Neural cell (in vitro differentiated cells): ENCODE measurements at regions not wholly inside any gene's neighbourhood (a gene's known extent, or its start where the extent isn't known, plus 50 kb on each side); places are given as distances from the start of the nearest gene placed in this dataset.

Experiments
- H2AFZ ChIP-seq: fragments of 200-600, 300-800 bp; sonication (generic), shearing (Covaris generic); 2 replicates; pipeline ENCODE4 v1.6.0; 2014; ENCODE audit warnings: low read depth, mild to moderate bottlenecking, antibody characterized with exemption, low read length, moderate library complexity
- H3F3A ChIP-seq: fragments of 200-600 bp; shearing (Covaris generic); 2 replicates; pipeline ENCODE4 v1.6.1; 2016; ENCODE audit warnings: mild to moderate bottlenecking, moderate library complexity, mixed read lengths, antibody characterized with exemption, low read length; ENCODE audit not compliant: insufficient read depth, poor library complexity, severe bottlenecking
- H3K27ac ChIP-seq: fragments of 200-600, 300-800 bp; sonication (generic), shearing (Covaris generic); 2 replicates; pipeline ENCODE4 v1.5.1; 2014; ENCODE audit warnings: mild to moderate bottlenecking, low read length, moderate library complexity
- H3K27me3 ChIP-seq: fragments of 300-800, 200-600 bp; sonication (generic), shearing (Covaris generic); 2 replicates; pipeline ENCODE4 v1.6.0; 2014; ENCODE audit warnings: mild to moderate bottlenecking, low read depth, low read length, moderate library complexity; ENCODE audit not compliant: insufficient read depth
- H3K36me3 ChIP-seq: fragments of 300-800, 200-600 bp; sonication (generic), shearing (Covaris generic); 2 replicates; pipeline ENCODE4 v1.5.1; 2014; ENCODE audit warnings: mild to moderate bottlenecking, antibody characterized with exemption, low read length, moderate library complexity; ENCODE audit not compliant: insufficient read depth
- H3K4me2 ChIP-seq: fragments of 300-800, 200-600 bp; sonication (generic), shearing (Covaris generic); 2 replicates; pipeline ENCODE4 v1.6.0; 2014; ENCODE audit warnings: mild to moderate bottlenecking, low read length
- H3K4me3 ChIP-seq: fragments of 300-800, 200-600 bp; sonication (generic), shearing (Covaris generic); 2 replicates; pipeline ENCODE4 v1.5.1; 2014; ENCODE audit warnings: mild to moderate bottlenecking, low read length, moderate library complexity
- H3K79me2 ChIP-seq: fragments of 200-600 bp; shearing (Covaris generic); replicated peaks from 2 replicates; pipeline ENCODE4 v1.6.0; 2014; ENCODE audit warnings: mild to moderate bottlenecking, low read length, moderate library complexity; ENCODE audit not compliant: insufficient read depth
- H3K9ac ChIP-seq: fragments of 300-800, 200-600 bp; sonication (generic), shearing (Covaris generic); 2 replicates; pipeline ENCODE4 v1.6.1; 2016; ENCODE audit warnings: mild to moderate bottlenecking, low read length, mixed read lengths
- H3K9me2 ChIP-seq: fragments of 200-600 bp; shearing (Covaris generic); 2 replicates; pipeline ENCODE4 v1.6.1; 2016; ENCODE audit warnings: mild to moderate bottlenecking, low read length, mixed read lengths; ENCODE audit not compliant: insufficient read depth
- H3K9me3 ChIP-seq: fragments of 200-600, 300-800 bp; sonication (generic), shearing (Covaris generic); 2 replicates; pipeline ENCODE4 v1.6.1; 2016; ENCODE audit warnings: mild to moderate bottlenecking, mixed run types, low read length, moderate library complexity, mixed read lengths
- H4K20me1 ChIP-seq: fragments of 200-600 bp; shearing (Covaris generic); 2 replicates; pipeline ENCODE4 v1.6.1; 2016; ENCODE audit warnings: mild to moderate bottlenecking, mixed run types; ENCODE audit not compliant: insufficient read depth
- CTCF ChIP-seq: fragments of 450-650 bp; IDR thresholded peaks from 2 replicates; pipeline ENCODE4 v1.5.1; 2014; ENCODE audit warnings: antibody characterized with exemption, mild to moderate bottlenecking, moderate library complexity; ENCODE audit not compliant: poor library complexity, severe bottlenecking
- EP300 ChIP-seq: fragments of 450-650 bp; conservative IDR thresholded peaks from 2 replicates; pipeline ENCODE4 v1.6.1; 2014; ENCODE audit warnings: antibody characterized with exemption, mild to moderate bottlenecking, moderate library complexity; ENCODE audit not compliant: poor library complexity, severe bottlenecking
- EZH2 ChIP-seq: fragments of 200-600, 300-800 bp; shearing (Covaris generic), sonication (generic); IDR thresholded peaks from 2 replicates; pipeline ENCODE4 v1.6.1; 2014; ENCODE audit warnings: antibody characterized with exemption, low read length, borderline replicate concordance, mild to moderate bottlenecking; ENCODE audit not compliant: insufficient read depth, poor library complexity, severe bottlenecking
- MXI1 ChIP-seq: fragments of 450-650 bp; conservative IDR thresholded peaks from 2 replicates; pipeline ENCODE4 v1.6.1; 2014; ENCODE audit warnings: antibody characterized with exemption, mild to moderate bottlenecking; ENCODE audit not compliant: poor library complexity, severe bottlenecking
- POLR2AphosphoS5 ChIP-seq: IDR thresholded peaks from 2 replicates; pipeline ENCODE4 v1.6.1; 2012
- RAD21 ChIP-seq: fragments of 450-650 bp; conservative IDR thresholded peaks from 2 replicates; pipeline ENCODE4 v1.6.1; 2014; ENCODE audit warnings: antibody characterized with exemption, mild to moderate bottlenecking, moderate library complexity
- REST ChIP-seq: IDR thresholded peaks from 2 replicates; pipeline ENCODE4 v1.6.1; 2012; ENCODE audit warnings: borderline replicate concordance
- SMC3 ChIP-seq: fragments of 450-650 bp; conservative IDR thresholded peaks from 2 replicates; pipeline ENCODE4 v1.6.1; 2014; ENCODE audit warnings: antibody characterized with exemption, mild to moderate bottlenecking, moderate library complexity; ENCODE audit not compliant: poor library complexity
- TAF1 ChIP-seq: IDR thresholded peaks from 2 replicates; pipeline ENCODE4 v1.6.1; 2012; ENCODE audit warnings: low read depth

GRCh38 chr2:144285324-144285723 is 234.6 kb downstream of the ZEB2 start:
- Histone ChIP-seq H3K9ac (no peak overlapping the region), H3K4me3 (no peak overlapping the region), H3K79me2 (no peaks in the 10 kb centered on the region), H3K36me3 (no peaks in the 10 kb centered on the region), H3K27ac (no peak overlapping the region), H3K9me2 (no peaks in the 10 kb centered on the region), H4K20me1 (no peaks in the 10 kb centered on the region), H3K4me2 (no peak overlapping the region), H3K9me3 (no peaks in the 10 kb centered on the region), H3K27me3 (no peaks in the 10 kb centered on the region), H3F3A (no peaks in the 10 kb centered on the region), H2AFZ (no peak overlapping the region)
- TF ChIP-seq RAD21 = no peak
- no peak for TF ChIP-seq CTCF
- TF ChIP-seq TAF1 = no peak
- TF ChIP-seq REST = no peak
- no peak for TF ChIP-seq MXI1
- no peak for TF ChIP-seq POLR2AphosphoS5
- TF ChIP-seq SMC3 = no peak
- no peak for TF ChIP-seq EP300
- no peak for TF ChIP-seq EZH2

- Histone ChIP-seq H3K9me3 (no peaks in the 10 kb centered on the region), H3K9ac (no peak overlapping the region), H3K36me3 (no peaks in the 10 kb centered on the region), H3K9me2 (no peaks in the 10 kb centered on the region), H2AFZ (no peak overlapping the region), H4K20me1 (no peaks in the 10 kb centered on the region), H3K4me3 (no peak overlapping the region), H3K27ac (no peak overlapping the region), H3F3A (no peaks in the 10 kb centered on the region), H3K4me2 (no peak overlapping the region), H3K27me3 (no peaks in the 10 kb centered on the region), H3K79me2 (no peaks in the 10 kb centered on the region)
- TF ChIP-seq EP300 (no peak), SMC3 (no peak), RAD21 (no peak), REST (no peak), TAF1 (no peak), EZH2 (no peak), POLR2AphosphoS5 (no peak), CTCF (no peak), MXI1 (no peak)
These were observed 238.4 kb downstream of the ZEB2 start for GRCh38 chr2:144281476-144281875.
